GM19043 (cell line): ENCODE measurements at regions not wholly inside any gene's neighbourhood (a gene's known extent, or its start where the extent isn't known, plus 50 kb on each side); places are given as distances from the start of the nearest gene placed in this dataset.
"Not testable (repeated sequence)": the region's sequence is repeated elsewhere in the genome, so short reads cannot be mapped to it uniquely, and the experiment has no call there.

Experiments used
- ATAC-seq: cut with Tn5 transposase; IDR thresholded peaks from one replicate; pipeline ENCODE4 v1.9.1; 2021; ENCODE audit warnings: low read depth; ENCODE audit not compliant: unreplicated experiment

GRCh38 chr2:89246027-89246426, 554.6 kb downstream of the RPIA start:
- not testable (repeated sequence) for ATAC-seq

- not testable (repeated sequence) for ATAC-seq
Observed at GRCh38 chr2:89246620-89247019, 555.1 kb downstream of the RPIA start.

DNA sequence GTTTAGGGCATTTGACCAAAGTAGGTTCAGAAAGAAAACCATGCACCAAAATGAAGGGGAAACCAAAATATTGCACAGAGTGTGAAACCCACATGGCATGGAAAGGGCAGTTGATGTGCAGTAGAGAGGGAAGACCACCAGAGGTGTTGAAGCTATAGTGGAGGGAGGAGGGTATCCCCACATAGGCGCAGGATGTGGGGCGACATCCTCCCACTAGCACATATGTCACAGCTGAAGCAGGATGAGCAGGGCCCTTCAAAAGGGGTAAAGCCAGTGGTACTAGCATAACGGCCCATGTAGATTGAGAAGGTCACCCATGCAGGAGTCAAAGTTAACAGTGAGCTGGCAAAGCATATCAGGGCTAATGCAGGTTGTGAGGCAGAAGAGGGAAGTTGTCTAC, 563.5 kb downstream of the RPIA start:
- ATAC-seq = not testable (repeated sequence)

DNA sequence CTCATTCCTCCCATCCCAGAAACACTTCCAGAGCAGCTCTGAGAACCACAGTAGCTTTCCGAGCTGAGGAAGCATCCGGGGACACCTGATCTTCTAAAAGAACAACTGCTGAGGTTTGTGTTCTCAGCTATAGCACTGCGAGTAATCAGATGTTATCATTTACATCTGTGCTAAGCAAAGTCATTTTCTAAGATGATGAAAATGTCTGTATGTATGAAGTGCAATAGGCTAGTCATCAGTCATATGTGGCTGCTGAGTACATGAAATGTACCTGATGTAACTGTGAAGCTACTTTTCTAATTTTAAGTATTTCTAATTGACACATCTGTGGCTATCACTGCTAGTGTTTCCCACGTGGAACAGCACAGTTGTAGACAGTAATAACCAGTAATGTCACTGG, 582.0 kb downstream of the RPIA start:
- ATAC-seq = not testable (repeated sequence)

GRCh38 chr2:89280536-89280935, 589.1 kb downstream of the RPIA start:
- ATAC-seq = not testable (repeated sequence)

GRCh38 chr2:89286448-89287080, 595.1 kb downstream of the RPIA start:
- ATAC-seq = not testable (repeated sequence)

DNA sequence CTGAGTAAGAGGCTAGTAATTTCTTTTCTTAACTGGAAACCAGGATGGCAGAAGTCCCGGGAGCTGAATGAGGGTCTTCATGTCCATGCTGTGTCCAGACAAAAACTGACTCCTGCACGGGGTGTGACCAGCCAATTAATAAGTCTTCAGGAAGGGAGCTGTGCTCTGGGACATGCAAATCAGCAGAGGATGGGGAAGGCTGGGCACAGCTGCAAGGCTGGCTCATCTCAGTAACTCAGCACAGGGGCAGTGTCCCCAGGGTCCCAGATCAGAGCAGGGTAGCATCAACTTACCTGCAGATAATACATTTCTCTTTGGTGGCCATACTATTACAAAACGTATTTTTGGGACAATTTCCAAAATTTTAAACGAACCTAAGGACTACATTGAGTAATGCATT, 595.6 kb downstream of the RPIA start:
- not testable (repeated sequence) for ATAC-seq

DNA sequence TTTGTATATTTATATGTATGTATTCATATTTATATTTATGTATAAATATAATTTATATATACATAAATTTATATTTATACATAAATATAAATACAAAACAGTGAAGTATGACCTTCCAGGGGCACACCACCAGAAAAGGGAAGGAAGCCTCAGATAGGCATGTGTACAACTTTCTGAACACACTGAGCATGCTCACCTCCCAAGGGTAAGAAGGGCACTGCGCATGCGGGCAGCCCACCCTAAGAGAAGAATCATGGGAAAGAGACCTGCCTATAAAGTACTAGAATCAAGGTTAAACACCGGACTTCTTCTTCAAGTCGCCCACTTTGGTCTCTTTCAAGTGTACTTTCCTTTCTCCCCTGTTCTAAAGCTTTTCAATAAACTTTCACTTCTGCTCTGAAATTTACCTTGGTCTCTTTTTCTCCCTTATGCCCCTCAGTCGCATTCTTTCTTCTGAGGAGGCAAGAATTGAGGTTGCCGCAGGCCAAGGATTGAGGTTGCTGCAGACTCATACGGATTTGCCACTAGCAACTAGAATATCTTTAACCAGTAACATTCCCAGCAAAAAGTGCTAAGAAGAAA, 600.3 kb downstream of the RPIA start:
- ATAC-seq = not testable (repeated sequence)

GRCh38 chr2:89293399-89293798, 601.9 kb downstream of the RPIA start:
- not testable (repeated sequence) for ATAC-seq

DNA sequence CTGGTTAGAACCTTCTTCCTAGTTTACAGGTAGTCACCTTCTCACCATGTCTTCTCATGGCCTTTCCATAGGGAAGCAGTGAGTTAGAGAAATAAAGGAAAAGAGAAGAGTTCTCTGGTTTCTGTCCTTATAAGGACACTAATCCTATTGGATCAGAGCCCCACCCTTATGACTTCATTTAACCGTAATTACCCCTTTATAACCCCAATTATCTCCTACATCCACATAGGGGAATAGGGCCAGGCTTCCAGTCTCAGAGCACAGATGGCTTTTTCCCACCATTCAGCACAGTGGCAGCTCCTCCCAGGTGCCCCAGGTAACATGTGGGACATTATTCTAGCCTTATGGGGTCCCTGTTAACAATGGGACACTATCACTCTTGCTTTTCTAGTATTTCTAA, 602.9 kb downstream of the RPIA start:
- ATAC-seq = not testable (repeated sequence)

- ATAC-seq = not testable (repeated sequence)
Observed at GRCh38 chr2:89296820-89297398, 605.4 kb downstream of the RPIA start.

GRCh38 chr2:89299196-89299595, 607.7 kb downstream of the RPIA start:
- peak; percentile 69 for ATAC-seq

DNA sequence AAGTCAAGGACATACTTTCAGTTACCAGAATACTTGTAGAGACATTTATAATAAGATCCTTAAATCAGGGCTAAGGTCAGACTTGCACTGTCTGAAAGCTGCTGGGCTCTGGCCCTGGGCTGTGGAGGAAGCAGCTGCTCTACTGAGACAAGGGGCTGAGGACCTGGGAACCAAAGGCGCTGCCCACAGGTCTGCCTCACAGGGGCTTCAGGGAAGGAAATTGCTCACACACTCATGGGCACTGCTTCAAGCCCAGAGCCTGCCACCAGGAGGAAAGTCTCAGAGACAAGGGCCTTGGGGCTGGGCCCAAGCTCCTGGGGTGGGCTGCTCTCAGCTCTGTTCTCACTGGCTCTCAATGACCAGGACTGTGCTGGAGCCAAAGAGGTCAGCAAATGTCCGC, 614.1 kb downstream of the RPIA start:
- not testable (repeated sequence) for ATAC-seq

DNA sequence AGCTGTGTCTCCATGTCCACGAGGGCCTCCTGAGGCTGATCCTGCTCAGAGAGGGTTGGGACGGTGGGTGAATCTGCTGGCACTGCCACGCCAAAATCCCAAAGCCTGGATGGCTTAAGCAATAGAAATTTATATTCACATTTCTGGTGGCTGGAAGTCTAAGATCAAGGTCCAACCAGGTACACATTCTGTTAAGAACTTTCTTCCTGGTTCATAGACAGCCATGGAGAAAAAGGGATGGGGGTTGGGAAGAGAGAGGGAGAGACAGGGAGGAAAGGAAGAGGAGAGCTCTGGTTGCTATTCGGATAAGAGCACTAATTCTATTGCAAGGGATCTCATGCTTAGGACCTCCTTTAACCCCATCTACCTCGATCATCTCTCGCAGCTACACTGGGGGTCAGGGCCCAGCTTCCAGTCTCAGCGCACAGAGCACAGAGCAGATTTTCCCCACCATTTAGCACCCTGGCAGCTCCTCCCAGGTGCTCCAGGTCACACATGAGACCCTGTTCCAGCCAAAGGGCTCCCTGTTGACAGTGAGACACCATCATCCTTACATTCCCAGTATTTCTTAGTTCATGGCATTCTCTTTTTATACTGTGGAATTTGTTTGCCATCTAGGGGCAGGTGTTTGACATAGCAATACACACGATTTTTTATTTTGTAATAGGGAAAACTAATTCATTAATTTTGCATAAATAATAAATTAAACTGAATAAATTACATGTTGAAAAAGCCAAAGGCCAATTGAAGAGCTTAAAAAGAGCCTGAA, 615.6 kb downstream of the RPIA start:
- not testable (repeated sequence) for ATAC-seq

DNA sequence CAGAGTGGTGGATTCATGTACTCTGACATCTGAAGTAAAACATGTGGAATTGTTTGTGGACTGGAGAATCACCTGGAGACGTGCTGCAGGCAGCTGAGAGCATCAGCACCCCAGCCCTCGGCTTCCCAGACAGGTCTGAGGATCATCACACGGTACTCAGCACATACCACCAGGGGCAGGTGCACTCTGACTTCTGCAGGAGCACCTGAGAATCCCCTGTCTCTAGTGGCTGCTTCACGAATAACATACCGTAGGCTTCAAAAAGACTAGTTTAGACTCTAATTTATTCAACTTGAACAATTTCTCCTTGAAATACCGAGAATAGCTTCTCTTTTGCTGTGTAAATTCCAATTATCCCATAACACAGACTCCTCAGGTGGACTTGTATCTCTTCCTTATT, 627.5 kb downstream of the RPIA start:
- ATAC-seq = not testable (repeated sequence)

GRCh38 chr2:89325894-89326293, 634.4 kb downstream of the RPIA start:
- ATAC-seq = not testable (repeated sequence)

DNA sequence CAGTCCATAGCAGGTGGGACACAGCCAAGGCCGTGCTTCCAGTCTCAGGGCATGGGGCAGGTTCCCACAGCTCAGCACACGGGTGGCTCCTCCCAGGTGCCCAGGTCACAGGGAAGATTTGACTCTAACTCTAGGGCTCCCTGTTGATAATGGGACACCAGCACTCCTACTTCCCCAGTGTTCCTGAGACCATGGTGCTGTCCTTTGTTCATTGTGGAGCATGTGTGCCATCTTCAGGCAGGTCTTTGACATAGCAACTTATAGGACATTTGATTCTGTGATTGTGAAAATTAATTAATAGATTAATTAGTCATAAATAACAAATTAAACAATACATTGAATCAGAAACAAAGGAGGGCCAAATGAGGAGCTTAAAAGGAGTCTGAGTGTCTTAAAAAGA, 635.0 kb downstream of the RPIA start:
- not testable (repeated sequence) for ATAC-seq

- ATAC-seq = not testable (repeated sequence)
Observed at GRCh38 chr2:89328790-89329189, 637.3 kb downstream of the RPIA start.
